NB4 (cell line): ENCODE measurements at regions not wholly inside any gene's neighbourhood (a gene's known extent, or its start where the extent isn't known, plus 50 kb on each side); places are given as distances from the start of the nearest gene placed in this dataset.

Source experiments
- MYC ChIP-seq: IDR thresholded peaks from 2 replicates; pipeline ENCODE4 v1.6.1; 2011; ENCODE audit warnings: low read depth, low read length
- POLR2A ChIP-seq: IDR thresholded peaks from 2 replicates; pipeline ENCODE4 v1.6.1; 2011; ENCODE audit warnings: mild to moderate bottlenecking; ENCODE audit not compliant: insufficient read length; ENCODE audit errors: extremely low read depth
- TF ChIP-seq, protein P1 (sequence below): IDR thresholded peaks from one replicate; pipeline ENCODE4 v1.5.1; 2012; ENCODE audit warnings: low read depth, low read length

DNA sequence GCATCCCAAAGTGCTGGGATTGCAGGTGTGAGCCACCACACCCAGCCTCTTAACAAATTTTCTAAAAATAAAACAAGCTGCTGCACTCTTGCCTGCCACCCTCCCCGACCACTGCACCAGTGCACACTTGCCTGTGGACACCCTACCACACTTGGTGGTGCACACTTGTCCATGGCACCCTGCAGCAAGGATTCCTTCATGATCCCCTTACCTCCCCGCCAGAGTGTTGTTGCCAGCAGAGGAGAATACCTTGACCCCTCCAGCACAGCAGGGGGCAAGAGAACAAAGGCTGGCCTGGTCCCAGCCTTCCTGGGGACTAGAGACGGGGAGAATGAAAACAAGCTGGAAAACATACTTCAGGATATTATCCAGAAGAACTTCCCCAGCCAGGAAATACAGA is 65.9 kb upstream of the KCND2 start:
- TF ChIP-seq, protein P1, sequence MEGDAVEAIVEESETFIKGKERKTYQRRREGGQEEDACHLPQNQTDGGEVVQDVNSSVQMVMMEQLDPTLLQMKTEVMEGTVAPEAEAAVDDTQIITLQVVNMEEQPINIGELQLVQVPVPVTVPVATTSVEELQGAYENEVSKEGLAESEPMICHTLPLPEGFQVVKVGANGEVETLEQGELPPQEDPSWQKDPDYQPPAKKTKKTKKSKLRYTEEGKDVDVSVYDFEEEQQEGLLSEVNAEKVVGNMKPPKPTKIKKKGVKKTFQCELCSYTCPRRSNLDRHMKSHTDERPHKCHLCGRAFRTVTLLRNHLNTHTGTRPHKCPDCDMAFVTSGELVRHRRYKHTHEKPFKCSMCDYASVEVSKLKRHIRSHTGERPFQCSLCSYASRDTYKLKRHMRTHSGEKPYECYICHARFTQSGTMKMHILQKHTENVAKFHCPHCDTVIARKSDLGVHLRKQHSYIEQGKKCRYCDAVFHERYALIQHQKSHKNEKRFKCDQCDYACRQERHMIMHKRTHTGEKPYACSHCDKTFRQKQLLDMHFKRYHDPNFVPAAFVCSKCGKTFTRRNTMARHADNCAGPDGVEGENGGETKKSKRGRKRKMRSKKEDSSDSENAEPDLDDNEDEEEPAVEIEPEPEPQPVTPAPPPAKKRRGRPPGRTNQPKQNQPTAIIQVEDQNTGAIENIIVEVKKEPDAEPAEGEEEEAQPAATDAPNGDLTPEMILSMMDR, result no peak
- TF ChIP-seq POLR2A (no peak), MYC (no peak)
